Endodermal cell (in vitro differentiated cells): ENCODE measurements at regions not wholly inside any gene's neighbourhood (a gene's known extent, or its start where the extent isn't known, plus 50 kb on each side); places are given as distances from the start of the nearest gene placed in this dataset.
A peak's percentile ranks its signal among the peaks of the same experiment; 100 is the strongest.

Experiments
- DNase-seq: peaks from one replicate; pipeline ENCODE4 v3.0.0-alpha.2; 2017
- H3K27ac ChIP-seq: 2 replicates; pipeline ENCODE4 v1.5.1; 2013; ENCODE audit warnings: mild to moderate bottlenecking, low read depth, low read length, moderate library complexity
- H3K27me3 ChIP-seq: 2 replicates; pipeline ENCODE4 v1.6.1; 2013; ENCODE audit warnings: mild to moderate bottlenecking, low read length, moderate library complexity; ENCODE audit not compliant: insufficient read depth, control insufficient read depth, poor library complexity, severe bottlenecking
- H3K36me3 ChIP-seq: 2 replicates; pipeline ENCODE4 v1.7.0; 2013; ENCODE audit warnings: mild to moderate bottlenecking, low read length, moderate library complexity; ENCODE audit not compliant: control insufficient read depth, insufficient read depth
- H3K4me1 ChIP-seq: one replicate; pipeline ENCODE4 v1.7.0; 2013; ENCODE audit warnings: low read length; ENCODE audit not compliant: control insufficient read depth, insufficient read depth
- H3K4me3 ChIP-seq: 2 replicates; pipeline ENCODE4 v1.5.1; 2013; ENCODE audit warnings: mild to moderate bottlenecking, low read length, moderate library complexity
- H3K9ac ChIP-seq: 2 replicates; pipeline ENCODE4 v1.6.1; 2013; ENCODE audit warnings: mild to moderate bottlenecking, low read length, moderate library complexity; ENCODE audit not compliant: poor library complexity, severe bottlenecking; ENCODE audit errors: extremely low read depth
- H3K9me3 ChIP-seq: 2 replicates; pipeline ENCODE4 v1.6.1; 2013; ENCODE audit warnings: mild to moderate bottlenecking, low read length, moderate library complexity; ENCODE audit not compliant: control insufficient read depth
- H3K27ac Mint-ChIP-seq: 2 replicates; pipeline ENCODE4 v1.8.0; 2020; ENCODE audit warnings: mixed read lengths
- H3K27me3 Mint-ChIP-seq: 2 replicates; pipeline ENCODE4 v1.8.0; 2021; ENCODE audit warnings: mild to moderate bottlenecking, mixed read lengths; ENCODE audit not compliant: insufficient read depth
- H3K36me3 Mint-ChIP-seq: 2 replicates; pipeline ENCODE4 v1.8.0; 2020; ENCODE audit warnings: low read depth, mixed read lengths
- H3K4me1 Mint-ChIP-seq: 2 replicates; pipeline ENCODE4 v1.8.0; 2020; ENCODE audit warnings: mixed read lengths
- H3K4me3 Mint-ChIP-seq: 2 replicates; pipeline ENCODE4 v1.8.0; 2020; ENCODE audit warnings: mild to moderate bottlenecking, moderate library complexity, mixed read lengths
- H3K9me3 Mint-ChIP-seq: 2 replicates; pipeline ENCODE4 v1.8.0; 2020; ENCODE audit warnings: mild to moderate bottlenecking, mixed read lengths
- WGBS, 2 experiments: methylation state at CpG; one replicate each; pipeline versions ENCODE4 v1.1.5 to v1.1.7; 2013; ENCODE audit warnings: missing lambda C conversion rate in 2 of 2, mixed read lengths in 1 of 2; ENCODE audit not compliant: insufficient coverage in 1 of 2, insufficient read length in 1 of 2; 5-methylcytosine and 5-hydroxymethylcytosine counted together
- TF ChIP-seq, protein P1 (sequence below): fragments of 200-600 bp; sonication (generic); conservative IDR thresholded peaks from 2 replicates; pipeline ENCODE4 v1.5.0; 2021; ENCODE audit warnings: antibody characterized with exemption, mild to moderate bottlenecking

DNA sequence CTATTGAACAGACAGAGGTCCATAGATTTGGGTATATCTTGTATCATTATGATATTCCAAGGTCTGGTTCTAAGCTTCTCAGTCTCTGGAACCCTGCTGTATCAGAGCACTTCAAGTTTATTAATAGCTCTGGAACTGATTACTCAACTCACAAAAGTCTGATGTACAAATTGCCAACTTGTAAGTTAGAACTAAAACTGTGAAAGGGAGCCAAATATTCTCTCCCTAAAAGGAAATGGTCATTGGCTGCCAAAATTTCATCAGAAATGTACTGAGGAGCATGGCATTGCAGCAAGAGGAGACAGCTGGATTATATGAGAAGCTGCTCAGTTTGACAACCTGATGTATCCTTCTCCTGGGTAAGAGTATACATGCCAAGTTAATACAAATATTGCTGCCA lies 828.8 kb upstream of the SEL1L start:
- H3K4me3 Mint-ChIP-seq: no peak overlapping the region
- Histone ChIP-seq H3K36me3 (no peaks in the 10 kb centered on the region), H3K9ac (no peak overlapping the region), H3K9me3 (no peaks in the 10 kb centered on the region), H3K4me3 (no peak overlapping the region), H3K4me1 (no peaks in the 10 kb centered on the region), H3K27ac (no peak overlapping the region), H3K27me3 (no peaks in the 10 kb centered on the region)
- no peaks in the 10 kb centered on the region for H3K9me3 Mint-ChIP-seq
- H3K4me1 Mint-ChIP-seq: no peaks in the 10 kb centered on the region
- DNase-seq: no peak
- H3K36me3 Mint-ChIP-seq: no peaks in the 10 kb centered on the region
- TF ChIP-seq, protein P1, sequence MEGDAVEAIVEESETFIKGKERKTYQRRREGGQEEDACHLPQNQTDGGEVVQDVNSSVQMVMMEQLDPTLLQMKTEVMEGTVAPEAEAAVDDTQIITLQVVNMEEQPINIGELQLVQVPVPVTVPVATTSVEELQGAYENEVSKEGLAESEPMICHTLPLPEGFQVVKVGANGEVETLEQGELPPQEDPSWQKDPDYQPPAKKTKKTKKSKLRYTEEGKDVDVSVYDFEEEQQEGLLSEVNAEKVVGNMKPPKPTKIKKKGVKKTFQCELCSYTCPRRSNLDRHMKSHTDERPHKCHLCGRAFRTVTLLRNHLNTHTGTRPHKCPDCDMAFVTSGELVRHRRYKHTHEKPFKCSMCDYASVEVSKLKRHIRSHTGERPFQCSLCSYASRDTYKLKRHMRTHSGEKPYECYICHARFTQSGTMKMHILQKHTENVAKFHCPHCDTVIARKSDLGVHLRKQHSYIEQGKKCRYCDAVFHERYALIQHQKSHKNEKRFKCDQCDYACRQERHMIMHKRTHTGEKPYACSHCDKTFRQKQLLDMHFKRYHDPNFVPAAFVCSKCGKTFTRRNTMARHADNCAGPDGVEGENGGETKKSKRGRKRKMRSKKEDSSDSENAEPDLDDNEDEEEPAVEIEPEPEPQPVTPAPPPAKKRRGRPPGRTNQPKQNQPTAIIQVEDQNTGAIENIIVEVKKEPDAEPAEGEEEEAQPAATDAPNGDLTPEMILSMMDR: no peak
- H3K27ac Mint-ChIP-seq: no peak overlapping the region
- H3K27me3 Mint-ChIP-seq: no peaks in the 10 kb centered on the region

DNA sequence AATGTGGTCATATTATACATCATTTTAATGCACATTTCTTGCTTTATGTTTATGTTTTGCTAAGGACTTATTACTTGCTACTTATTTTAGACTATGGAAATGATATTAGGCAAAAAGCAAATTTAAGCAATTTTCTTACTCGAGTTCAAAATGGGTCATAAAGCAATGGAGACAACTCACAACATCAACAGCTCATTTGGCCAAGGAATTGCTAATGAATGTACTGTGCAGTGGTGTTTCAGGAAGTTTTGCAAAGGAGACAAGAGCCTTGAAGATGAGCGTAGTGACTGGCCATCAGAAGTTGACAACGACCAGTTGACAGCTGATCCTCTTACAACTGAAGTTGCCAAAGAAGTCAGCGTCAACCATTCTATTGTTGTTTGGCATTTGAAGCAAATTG lies 831.8 kb upstream of the SEL1L start:
- Mint-ChIP-seq H3K4me3 (no peak overlapping the region), H3K27me3 (no peaks in the 10 kb centered on the region), H3K27ac (no peak overlapping the region), H3K9me3 (no peaks in the 10 kb centered on the region), H3K4me1 (no peaks in the 10 kb centered on the region), H3K36me3 (no peaks in the 10 kb centered on the region)
- Histone ChIP-seq H3K4me3 (no peak overlapping the region), H3K9me3 (no peaks in the 10 kb centered on the region), H3K36me3 (no peaks in the 10 kb centered on the region), H3K4me1 (no peaks in the 10 kb centered on the region), H3K27me3 (no peaks in the 10 kb centered on the region), H3K9ac (no peak overlapping the region), H3K27ac (no peak overlapping the region)
- no peak for DNase-seq
- WGBS, 2 experiments: 90 to 92% methylated on average over 3 to 4 of the region's 4 CpGs
- TF ChIP-seq, protein P1: no peak

DNA sequence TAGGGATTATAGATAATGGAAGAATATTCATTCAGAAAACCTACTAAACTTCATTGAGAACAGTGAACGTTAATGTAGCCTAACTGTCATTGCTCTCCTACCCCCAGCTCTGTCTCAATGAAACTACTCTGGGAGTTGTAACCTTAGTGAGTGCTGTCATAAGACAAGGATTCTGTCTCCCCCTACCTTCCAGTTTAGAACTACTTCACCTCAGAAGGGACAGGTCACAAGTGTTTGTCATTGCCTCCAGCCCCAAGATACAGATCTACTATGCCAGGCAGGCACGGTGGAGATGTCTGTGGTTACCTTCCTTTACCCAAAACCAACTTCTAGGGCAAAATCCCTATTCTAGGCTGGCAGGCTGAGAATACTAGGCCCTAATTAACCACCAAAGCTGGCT lies 833.1 kb upstream of the SEL1L start:
- no peak overlapping the region for H3K27ac ChIP-seq
- Mint-ChIP-seq H3K27me3 (no peaks in the 10 kb centered on the region), H3K36me3 (no peaks in the 10 kb centered on the region), H3K4me3 (no peak overlapping the region), H3K27ac (no peak overlapping the region), H3K9me3 (no peaks in the 10 kb centered on the region), H3K4me1 (no peaks in the 10 kb centered on the region)
- no peak overlapping the region for H3K4me3 ChIP-seq
- H3K9me3 ChIP-seq: no peaks in the 10 kb centered on the region
- no peaks in the 10 kb centered on the region for H3K4me1 ChIP-seq
- H3K36me3 ChIP-seq: no peaks in the 10 kb centered on the region
- 92% methylated on average over 2 of the region's 2 CpGs; no CpG with 5 or more reads in 1 of the 2 experiments for WGBS, 2 experiments
- TF ChIP-seq, protein P1: peak; percentile 77
- no peak overlapping the region for H3K9ac ChIP-seq
- H3K27me3 ChIP-seq: no peaks in the 10 kb centered on the region
- no peak for DNase-seq
